HG02981 (cell line): ENCODE measurements at regions not wholly inside any gene's neighbourhood (a gene's known extent, or its start where the extent isn't known, plus 50 kb on each side); places are given as distances from the start of the nearest gene placed in this dataset.
A peak's percentile ranks its signal among the peaks of the same experiment; 100 is the strongest.

Experiments
- ATAC-seq: cut with Tn5 transposase; IDR thresholded peaks from one replicate; pipeline ENCODE4 v1.9.1; 2021; ENCODE audit warnings: mild to moderate bottlenecking, moderate library complexity; ENCODE audit not compliant: unreplicated experiment

GRCh38 chr10:124305131-124305530 lies 113.6 kb downstream of the OAT start:
- ATAC-seq = no peak

- no peak for ATAC-seq
Measured at GRCh38 chr10:124303662-124304418, 114.9 kb downstream of the OAT start.

DNA sequence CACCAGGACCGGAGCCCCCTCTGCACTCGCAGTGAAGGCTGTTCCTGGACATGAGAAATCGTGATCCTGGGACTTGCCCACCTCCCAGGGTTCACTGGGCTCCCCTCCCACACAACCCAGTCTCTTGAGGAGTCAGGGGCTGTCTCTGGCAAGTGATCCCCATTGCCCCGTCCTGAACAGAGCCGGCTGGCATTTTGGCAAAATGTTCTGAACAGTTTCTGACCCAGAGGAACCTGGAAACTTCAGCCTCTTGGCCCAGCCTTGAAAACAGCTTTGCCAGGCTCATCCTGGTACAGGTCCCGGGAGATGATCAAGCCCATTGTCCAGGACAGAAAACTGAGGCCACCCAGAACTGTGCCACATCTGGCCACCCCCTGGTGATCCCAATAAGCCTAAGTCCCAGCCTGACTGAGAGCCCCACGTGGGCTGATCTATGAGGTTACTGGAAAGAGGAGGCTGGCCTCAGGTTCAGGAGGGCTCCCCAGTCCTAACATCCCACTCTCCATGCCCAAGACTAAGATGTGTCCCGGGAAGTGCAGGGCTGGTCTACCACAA lies 115.7 kb downstream of the OAT start:
- ATAC-seq = no peak

- ATAC-seq = no peak
Measured at GRCh38 chr10:124301736-124302135, 117.0 kb downstream of the OAT start.

- ATAC-seq = no peak
Measured at GRCh38 chr10:124300735-124301134, 118.0 kb downstream of the OAT start.

- ATAC-seq = no peak
Measured at GRCh38 chr10:124300224-124300623, 118.5 kb downstream of the OAT start.

DNA sequence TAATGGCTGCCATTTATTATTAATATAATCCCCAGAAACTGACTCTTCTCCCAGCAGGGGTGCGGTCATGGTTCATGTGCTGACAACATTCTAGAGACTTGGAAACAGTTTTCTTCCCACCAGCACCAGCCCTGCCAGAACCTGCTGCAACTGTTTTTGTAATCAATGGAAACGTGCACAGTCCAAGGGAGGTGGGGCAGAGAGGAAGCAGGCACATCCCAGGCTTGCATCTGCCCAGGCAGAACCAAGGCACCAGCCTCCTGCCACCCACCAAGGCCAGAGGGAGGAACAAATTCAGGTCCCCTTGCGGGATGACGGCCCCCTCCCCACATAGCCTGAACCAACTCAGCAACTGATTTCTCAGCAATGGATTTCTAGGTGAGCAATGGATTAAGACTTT lies 119.0 kb downstream of the OAT start:
- ATAC-seq = no peak

DNA sequence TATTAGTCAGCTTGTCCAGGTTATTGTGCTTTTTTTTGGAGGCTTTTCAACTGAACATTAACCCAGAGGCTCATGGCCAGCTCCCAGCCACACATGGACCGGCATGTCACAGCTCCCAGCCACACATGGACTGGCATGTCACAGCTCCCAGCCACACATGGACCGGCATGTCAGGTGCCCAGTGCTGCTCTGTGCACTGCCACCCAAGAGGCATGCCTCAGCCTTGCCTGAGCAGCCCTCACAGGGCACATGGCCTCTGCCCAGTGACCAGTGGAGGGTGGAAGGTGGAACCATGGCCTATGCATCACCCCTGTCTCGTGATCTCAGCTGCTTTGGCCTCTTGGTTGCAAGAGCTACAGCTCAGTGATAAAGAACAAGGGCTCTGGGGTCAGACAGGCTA lies 119.8 kb downstream of the OAT start:
- ATAC-seq = no peak

- ATAC-seq = no peak
Measured at GRCh38 chr10:124296813-124297788, 121.6 kb downstream of the OAT start.

- no peak for ATAC-seq
Measured at GRCh38 chr10:124296121-124296812, 122.5 kb downstream of the OAT start.

- no peak for ATAC-seq
Measured at GRCh38 chr10:124294811-124295770, 123.6 kb downstream of the OAT start.

GRCh38 chr10:124293616-124294449 lies 124.9 kb downstream of the OAT start:
- ATAC-seq = no peak

DNA sequence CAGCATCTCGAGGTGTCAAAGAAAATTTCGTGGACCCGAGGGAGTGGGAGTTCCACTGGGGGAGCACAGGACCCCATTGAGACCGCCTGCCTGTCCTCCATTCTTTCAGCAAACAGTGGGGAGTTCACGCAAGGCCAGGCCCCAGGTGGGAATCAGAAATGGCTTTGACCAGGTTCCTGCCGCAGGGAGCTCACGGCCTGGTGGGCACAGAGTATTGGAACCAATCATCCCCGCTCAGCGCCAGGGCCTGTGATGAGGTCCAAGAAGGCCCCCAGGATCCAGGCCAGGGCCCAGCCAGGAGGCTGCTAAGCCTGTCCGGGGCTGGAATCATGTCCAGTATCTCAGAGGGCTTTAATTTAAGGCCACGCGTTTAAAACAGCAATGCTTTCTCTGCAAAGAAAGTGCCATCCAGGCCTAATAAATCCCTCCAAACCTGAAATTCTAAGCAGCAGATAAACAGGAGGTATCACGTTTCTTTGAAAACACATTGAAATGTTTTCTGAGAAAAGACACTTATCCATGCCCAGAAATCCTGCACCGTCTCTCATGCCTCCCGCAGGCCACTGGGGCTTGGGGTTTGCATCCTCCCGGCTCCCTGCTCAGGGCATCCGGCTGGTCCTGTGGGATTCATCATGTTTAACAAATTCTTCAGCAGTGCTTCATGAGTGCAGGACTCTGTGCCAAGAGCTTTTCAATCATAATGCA lies 125.7 kb downstream of the OAT start:
- no peak for ATAC-seq

DNA sequence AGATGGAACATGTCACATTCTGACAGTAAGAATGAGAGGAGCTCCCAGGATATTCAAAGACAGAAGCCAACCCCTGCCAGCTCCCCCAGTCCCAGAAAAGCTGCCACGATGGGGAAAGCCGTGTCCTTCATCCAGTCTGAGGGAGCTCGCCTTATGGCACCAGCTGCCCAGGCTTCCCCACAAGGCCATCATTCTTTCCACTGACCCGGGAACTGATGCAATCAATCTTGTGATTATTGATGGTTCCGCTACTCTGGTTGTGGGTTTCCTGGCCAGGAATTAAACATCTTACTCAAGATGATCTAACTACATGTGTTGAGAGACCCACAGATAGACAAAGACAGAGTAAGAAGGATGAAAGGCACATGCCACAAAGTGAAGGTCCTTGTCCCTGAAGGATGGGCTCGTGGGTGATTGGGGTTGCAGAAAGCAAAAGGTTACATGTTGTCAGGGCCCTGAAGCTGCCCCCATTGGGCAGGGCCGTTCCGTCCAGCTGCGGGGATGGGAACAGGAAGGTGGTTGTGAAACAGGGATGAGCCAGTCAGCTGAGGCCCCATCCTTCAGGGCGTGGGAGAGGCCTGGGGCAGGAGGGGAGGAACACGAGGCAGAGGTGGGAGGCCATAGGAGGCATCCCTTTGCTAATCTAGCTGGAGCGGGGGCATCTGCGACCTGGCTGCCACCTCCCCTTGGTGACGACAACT lies 127.6 kb downstream of the OAT start:
- ATAC-seq = no peak

- peak; percentile 46 for ATAC-seq
Measured at GRCh38 chr10:124289851-124290795, 128.6 kb downstream of the OAT start.

DNA sequence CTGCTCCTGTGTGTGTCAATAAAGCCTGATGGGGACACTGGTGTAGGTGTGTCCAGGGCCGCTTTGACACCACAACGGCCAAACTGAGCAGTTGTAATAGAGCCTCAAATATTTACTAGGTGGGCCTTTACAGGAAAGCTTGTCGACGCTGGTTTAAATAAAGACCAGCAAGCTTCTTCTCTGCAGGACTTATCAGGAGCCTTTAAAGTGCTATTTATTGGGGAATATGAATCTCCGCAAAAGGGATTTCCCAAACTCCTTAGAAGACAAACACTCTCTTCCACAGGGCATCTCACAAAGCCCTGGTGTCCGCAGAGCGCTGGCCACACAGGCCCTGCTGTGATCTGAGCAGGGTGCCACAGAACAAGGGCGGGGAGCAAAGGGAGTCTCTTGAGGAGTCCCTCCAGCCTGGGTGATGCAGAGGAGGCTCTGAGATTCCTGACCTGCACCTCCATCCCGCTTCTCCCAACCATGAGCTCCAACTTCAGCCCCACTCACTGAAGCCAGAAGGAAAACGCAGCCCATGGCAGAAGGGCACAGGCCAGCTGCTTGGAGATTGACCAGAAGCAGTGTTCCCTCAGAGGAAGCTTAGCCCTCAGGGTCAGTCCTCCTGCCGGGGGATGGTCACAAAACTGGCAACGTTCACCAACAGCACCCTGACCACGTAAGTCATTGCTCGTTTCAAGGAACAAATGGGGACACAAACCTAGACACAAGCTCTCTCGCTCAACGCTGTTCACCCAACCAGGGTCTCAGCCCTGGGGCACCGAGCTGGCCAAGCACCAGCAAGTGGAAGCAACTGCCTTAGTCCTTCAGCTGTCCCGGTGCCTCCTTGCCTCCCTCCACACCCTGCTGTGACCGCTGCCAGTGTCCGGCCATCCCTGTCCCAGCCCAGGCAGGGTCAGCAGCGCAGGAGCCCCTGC lies 129.5 kb downstream of the OAT start:
- no peak for ATAC-seq
